HG02870 (cell line): ENCODE measurements at regions not wholly inside any gene's neighbourhood (a gene's known extent, or its start where the extent isn't known, plus 50 kb on each side); places are given as distances from the start of the nearest gene placed in this dataset.

Experiments used
- ATAC-seq: cut with Tn5 transposase; IDR thresholded peaks from one replicate; pipeline ENCODE4 v1.9.1; 2021; ENCODE audit warnings: mild to moderate bottlenecking, moderate library complexity; ENCODE audit not compliant: unreplicated experiment

GRCh38 chr6:1257778-1258177 is 54.1 kb upstream of the FOXQ1 start:
- ATAC-seq = no peak

DNA sequence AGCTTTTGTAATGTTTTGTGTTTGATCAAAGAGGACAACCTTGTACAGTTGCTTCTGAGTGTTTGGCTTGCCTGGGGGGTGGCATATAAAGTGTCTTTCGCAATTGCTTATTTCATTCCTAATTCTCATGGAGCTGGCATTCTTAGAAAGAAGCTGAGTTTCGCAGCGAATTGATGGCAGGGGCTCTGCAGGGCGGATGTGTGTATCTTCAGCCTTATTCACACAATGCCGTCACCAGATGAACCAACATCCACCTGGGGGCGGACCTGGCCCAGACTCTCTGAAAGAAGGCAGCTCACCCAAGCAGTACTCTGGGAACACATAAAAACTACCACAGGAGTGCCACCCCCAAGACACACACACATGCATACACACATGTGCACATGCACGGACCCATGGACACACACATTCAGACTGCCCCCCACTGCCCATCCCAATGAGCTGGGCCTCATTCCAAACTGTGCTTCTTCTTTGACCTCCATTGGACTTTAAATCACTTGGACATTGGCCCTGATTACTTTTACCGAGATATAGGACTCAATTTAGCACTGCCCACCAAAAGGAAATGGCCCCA is 55.4 kb upstream of the FOXQ1 start:
- no peak for ATAC-seq

GRCh38 chr6:1255636-1256365 is 56.1 kb upstream of the FOXQ1 start:
- ATAC-seq = no peak

DNA sequence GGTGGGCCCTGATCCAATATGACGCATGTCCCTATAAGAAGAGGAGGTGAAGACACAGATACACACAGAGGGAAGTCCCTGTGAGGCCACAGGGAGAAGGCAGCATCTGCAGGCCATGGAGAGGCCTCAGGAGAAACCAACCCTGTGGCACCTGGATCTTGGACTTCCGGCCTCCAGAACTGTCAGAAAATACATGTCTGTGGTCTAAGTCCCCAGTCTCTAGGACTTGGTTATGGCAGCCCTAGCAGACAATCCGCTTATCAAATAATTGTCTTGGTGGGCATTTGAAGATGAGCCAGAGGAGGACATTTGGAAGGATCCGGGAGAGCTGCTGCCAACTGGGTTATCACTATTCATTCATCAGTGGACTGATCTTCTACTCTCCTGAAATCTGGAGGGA is 57.6 kb upstream of the FOXQ1 start:
- ATAC-seq = no peak

GRCh38 chr6:1253816-1254215 is 58.1 kb upstream of the FOXQ1 start:
- no peak for ATAC-seq

- ATAC-seq = no peak
Observed at GRCh38 chr6:1251198-1252155, 60.4 kb upstream of the FOXQ1 start.

DNA sequence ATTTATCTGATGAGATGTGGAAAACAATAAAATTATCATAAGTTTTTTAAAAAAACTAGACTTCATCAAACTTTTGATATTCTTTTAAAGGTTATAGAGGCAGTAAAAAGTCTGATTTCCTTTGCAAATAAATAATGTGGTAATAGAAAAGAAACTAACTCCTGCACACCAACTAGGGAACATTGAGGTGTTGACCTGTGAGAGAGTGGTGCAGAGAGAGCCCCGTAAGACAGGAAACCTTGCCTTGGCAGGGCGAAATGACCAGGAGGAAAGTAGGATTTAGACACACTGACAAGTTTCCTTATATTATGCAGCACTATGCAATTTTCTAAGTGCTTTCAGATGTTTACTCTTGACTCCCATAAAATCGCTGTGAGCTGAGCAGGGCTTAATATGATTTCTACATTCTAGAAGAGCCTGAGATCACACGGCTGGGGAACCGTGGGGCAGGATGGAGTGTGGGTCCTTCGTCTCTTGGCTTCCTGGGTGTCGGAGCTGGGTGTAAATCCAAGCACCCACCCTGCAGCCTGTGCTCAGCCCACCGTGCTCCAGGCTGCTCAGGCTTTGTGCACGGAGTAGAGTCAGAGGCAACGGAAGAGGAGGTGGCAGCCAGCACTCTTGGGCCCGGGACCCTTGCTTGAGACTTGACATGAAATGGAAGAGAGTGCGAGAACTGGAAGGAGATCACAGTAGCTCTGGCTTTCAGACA is 61.3 kb upstream of the FOXQ1 start:
- no peak for ATAC-seq

DNA sequence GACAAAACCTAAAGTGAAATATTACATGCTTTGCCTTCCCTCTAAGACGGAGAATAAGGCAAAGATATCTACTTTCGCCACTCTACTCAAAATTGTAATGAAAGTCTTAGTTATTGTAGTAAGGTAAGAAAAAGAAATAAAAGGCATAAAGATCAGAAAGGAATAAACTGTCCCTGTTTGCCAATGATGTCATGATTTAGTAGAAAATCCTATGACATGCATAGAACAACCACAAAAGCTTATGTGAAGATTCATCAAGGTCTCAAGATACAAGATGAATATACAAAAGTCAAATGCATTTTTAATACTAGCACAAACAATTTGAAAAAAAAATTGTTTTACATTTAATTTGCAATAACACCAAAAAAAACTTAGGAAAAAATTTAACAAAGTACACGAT is 64.0 kb upstream of the FOXQ1 start:
- no peak for ATAC-seq

DNA sequence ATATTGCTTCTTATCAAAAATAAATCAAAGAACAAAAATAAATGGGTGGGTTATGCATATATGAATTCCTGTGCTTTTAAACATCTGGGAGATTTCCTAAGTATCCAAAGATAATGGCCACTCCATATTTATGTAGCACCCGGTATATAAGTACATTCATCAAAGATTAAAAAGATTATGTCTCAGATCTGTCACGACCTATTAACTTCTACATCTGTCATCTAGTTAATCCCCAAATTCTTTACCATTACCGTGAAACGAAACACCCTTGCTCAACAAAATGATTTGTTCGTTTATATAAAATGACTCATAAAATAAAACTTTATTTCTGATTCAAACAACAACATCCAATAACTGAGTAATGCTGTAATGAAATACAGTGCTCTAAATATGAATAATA is 64.8 kb upstream of the FOXQ1 start:
- no peak for ATAC-seq

GRCh38 chr6:1244941-1245340 is 67.0 kb upstream of the FOXQ1 start:
- ATAC-seq = no peak

- ATAC-seq = no peak
Observed at GRCh38 chr6:1244278-1244677, 67.6 kb upstream of the FOXQ1 start.

GRCh38 chr6:1242446-1242845 is 69.5 kb upstream of the FOXQ1 start:
- no peak for ATAC-seq

DNA sequence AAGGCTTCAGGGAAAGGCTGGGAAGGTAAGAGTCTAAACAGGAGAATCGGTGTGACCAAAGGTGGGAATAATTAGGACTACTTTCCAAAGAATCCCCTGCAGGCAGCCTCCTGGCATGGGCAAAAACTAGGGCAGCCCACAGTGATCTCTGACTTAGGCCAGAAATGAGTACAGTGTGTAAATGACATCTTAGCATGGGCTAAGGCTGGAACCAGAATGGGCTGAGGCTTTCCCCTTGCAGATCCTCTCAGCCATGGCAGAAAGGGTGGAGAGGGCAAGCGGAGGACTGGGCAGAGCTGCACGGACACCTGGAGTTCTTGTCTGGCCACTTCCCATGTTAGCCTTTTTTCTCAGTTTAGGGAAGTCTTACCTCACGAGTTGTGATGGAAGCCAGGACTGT is 69.9 kb upstream of the FOXQ1 start:
- ATAC-seq = no peak

DNA sequence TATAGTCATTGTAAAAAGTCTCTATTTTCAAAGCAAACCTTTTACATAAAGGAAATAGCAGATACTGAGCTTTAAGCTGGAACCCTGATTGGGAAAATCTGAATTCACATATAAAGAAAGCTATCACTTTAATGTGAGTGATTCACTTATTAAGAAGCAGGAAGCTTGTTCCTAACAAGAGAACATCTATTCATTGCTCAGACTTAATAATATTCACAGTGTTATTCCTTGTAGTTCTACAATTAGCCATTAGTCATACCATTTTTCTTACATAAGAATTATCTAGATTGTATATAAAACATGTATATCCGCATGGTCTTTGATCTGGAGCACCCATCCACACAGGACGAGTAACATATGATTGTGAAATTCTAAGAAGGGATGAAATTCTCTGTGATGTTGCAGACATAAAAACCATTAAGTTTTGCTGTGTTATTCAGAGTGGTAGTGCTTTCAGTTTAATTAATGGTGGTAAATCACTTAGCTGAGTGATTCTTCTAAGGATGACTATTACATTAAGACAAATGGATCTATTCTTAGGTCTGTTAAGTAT is 71.1 kb upstream of the FOXQ1 start:
- no peak for ATAC-seq

GRCh38 chr6:1239805-1240204 is 72.1 kb upstream of the FOXQ1 start:
- no peak for ATAC-seq

DNA sequence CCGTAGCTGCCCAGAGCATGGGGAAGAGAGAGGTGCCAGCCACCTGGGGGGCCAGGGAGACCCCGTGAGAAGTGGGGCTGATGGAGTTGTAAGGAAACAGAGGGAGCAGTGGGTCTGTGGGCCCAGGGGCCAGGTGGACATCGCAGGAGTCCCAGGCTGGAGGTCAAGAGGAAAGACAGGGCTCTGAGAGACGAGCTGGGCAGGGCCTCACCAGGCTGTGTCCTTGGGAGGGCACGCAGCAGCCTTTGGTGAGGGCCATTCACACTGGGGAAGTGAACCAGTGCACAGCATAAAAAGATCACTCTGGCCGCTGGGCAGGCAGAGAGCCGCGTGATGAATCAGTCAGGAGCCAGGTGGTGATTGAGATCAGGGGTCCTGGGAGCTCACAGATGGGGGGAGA is 73.9 kb upstream of the FOXQ1 start:
- no peak for ATAC-seq

DNA sequence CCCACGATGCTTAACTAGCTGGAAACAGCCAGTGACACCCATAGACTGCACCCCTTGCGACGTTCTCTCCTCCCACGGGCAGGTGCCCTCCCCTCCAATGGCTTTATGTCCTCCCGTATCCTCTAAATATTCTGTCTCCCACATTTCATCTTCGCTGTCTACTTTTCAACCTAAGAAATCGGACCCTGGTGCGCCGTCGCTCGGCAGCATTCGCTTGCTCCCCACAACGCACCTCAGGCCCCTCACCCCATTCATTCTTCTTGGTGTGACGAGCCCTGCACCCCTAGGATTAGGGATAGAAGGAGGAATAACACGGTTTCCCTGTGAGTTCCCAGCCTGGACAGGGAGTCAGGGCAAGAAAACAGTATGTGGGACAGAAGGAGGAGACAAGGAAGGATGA is 74.3 kb upstream of the FOXQ1 start:
- no peak for ATAC-seq

GRCh38 chr6:1235825-1236224 is 76.1 kb upstream of the FOXQ1 start:
- ATAC-seq = no peak

GRCh38 chr6:1233924-1234323 is 78.0 kb upstream of the FOXQ1 start:
- ATAC-seq = no peak

DNA sequence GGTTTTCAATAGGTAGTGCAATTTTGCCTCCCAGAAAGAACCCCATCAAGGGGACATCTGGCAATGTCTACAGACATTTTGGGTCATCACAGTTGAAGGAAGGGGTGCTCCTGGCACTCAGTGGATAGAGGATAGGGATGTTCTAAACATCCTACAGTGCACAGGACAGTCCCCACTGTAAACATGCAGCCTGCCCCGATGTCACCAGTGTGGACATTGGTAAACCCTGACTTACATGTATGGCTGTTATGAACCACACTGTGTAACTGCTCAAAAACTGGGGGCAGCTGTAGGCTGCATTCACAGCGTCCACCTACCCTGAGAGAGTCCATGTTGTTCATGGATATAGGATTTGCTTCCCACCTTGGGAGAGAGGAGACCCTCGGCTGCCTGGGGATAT is 79.3 kb upstream of the FOXQ1 start:
- ATAC-seq = no peak

DNA sequence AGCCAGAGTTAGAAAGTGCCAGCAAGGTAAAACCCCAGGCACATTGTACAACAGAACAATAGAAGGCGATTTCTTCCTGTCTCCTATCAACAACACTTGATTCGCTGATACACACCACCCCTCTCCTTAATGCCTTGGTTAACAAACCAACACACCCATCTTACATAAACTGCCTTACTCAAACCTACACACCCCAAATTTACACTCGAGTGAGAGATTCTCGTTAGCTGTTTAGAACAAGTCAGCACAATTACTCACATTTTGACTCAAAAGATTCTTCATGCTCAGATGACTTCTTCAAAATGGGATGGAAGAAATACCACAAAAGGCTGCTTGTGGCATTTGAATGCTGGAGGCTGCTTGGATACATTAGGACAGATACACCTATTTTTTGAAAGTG is 80.0 kb upstream of the FOXQ1 start:
- ATAC-seq = no peak
